ENCODE measurements at regions not wholly inside any gene's neighbourhood (a gene's known extent, or its start where the extent isn't known, plus 50 kb on each side); places are given as distances from the start of the nearest gene placed in this dataset.

DNA sequence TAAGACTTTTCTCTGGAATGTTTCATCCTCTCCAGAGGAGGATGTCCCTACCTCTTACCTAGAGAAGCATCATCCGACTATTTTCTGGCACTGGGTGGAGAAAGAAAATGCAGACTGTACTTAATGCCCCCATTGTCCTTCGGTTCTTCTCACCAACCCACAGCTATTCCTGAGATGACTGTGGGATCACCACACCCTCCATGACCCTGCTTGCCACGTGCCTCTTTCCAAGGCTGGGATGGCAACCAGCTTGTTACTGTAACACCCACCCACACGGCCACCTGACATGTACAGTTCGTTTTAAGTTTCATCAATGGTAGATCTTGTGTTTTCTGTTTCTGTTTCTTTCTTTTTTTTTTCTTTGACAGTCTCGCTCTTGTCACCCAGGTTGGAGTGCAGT is 365.2 kb downstream of the FBXO15 start:
- DNase-seq = no peak

DNA sequence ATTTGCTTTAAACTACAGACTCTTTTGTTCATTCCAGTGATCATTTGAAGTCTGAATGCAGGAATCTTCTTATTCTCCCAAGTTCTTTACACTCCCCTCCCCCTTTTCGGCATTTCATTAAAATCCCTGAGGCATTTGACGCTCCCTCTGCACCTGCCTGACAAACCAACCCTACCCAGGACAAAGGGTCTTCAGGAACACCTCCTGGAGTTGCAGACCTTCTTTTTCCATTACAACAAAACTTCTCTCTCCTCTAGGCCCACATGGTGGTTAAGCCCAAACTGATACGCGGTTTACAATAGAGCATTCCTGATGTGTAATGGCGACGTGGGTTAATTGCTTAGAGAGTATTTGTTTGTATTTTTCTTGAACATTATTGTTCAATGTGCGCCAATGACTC is 367.4 kb downstream of the FBXO15 start:
- no peak for DNase-seq

DNA sequence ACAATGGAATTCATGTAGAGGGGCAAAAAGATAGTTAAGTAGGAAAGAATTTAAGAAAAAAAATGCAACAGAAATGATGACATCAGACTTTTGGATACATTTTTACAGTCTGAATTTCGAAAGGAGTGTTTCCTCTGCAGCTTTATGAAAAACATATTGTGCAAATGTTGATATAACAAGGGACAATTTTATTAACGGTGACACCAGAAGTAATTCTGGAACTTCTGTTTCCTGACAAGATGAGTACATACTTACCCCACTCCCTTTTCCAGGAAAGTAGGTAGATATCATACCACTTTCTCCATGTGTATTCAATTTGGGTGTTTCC is 369.6 kb downstream of the FBXO15 start:
- DNase-seq = no peak

DNA sequence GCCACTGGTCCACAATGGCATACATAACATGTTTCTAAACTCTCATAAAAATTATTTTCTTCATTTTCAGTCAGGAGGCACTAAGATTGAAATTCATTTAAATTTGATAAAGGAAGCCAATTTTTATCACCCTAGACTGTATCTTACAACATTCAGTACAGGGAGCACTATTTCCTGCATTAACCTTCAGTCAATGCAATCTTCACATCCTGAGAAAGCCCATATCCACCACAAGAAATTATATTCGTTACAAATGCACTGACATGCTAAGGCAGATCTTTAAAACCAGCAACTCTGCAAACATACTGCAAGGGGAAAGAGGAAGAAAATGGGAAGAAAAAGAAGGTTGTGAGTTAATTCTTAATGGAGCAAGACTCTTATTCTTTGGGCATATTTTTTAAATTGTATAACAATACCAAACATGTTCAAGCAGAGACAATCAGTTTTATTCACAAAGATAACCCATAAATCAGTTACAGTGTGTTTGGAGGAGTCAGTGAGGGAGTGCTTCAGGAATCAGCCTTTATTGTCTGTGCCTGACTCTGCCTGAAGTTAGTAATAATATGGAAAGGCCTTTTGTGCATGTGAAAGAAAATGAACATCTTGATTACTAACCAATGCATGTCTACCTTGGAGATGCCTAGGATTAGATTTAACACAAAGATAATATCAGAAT is 370.1 kb downstream of the FBXO15 start:
- DNase-seq = no peak

DNA sequence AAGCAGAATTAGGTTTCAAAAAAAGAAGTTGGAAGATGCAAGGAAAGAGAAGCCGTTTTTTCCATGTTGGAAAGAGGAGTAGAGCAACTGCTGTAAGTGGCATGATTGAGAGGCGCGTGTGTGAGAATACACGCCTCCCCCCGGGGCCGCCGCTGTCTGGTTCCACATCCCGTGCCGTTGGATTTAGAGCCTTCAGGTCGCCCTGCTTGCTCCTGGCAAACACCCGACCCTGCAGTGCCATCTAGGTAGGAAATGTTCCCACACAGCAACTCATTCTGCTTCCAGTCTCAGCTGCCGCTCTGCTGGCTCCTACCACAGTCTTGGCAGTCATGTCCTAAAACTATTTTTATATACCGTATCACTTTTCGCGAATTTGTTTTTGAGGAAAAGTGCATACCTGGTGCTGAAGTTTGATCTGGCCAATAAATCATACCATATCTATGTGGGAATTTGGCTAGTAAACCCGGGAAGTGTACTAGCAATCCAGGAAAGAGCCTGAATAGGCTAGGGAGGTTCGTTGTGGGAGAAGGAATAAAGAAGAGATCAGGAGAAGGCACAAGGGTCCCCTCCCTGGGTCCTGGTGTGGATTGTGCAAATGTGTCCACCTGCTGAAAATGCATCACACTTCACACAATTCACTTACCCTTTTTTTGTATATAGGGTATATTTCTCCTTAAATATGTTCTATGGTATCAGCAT is 372.7 kb downstream of the FBXO15 start:
- DNase-seq = no peak

DNA sequence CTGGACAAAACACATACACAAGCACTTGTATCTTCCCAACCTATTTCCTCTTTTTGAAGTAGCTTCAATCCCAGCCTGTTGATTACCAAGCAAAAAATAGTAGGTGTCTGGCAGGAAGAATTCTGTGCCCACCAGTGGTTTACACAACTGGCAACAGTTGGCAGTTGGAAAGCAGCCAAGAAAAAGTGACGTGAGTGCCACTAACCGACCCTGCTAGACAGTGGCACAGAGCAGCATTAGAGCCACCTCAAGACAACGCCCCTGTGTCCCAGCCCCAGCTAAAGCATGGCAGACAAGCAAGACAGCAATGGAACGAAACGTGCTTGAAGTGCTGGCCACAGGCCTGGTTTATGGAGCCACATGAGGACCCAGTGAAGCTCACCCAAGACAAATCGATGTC is 379.6 kb downstream of the FBXO15 start:
- DNase-seq = no peak

DNA sequence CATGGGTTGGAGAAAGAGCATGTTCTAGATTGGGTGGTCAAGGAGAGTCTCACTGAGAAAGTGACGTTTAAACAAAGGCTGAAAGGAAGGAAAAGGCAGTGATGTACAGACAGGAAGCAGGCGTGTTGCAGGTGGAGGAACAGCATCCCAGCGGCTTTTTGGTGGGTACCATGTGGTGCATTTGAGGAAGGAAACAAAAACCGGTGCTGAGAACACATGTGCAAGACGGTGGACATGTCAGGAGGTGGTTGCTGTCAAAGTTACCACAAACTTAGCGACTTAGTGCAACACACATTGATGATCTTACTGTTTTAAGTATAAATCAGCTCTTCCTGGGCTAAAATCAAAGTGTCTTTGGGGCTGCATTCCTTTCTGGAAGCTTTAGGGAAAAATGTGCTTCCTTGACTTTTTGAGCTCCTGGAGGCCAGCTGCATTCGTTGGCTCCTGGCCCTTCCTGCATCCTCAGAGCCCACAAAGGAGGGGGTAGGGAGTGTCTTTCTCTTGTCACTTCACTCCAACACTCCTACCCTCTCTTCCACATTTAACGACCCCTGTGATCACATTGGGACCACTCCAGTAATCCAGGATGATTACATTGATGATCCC is 380.6 kb downstream of the FBXO15 start:
- DNase-seq = no peak

DNA sequence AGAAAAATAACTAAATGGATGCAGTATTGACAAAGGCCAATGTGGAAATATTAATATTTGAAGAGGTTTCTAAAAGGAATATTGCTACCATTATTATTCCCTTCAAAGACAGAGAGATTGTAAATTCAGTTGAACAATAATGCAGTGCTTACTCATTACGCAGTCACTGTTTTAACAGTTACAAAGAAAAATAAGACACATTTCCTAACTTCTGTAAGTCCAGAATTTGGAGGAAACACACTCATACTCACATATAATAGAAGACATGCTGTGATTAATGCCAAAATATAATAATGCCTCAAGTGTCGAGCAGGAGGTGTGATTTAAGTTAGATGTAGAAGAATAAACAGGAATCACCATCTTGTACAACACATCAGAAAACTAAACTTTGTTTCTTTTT is 389.2 kb downstream of the FBXO15 start:
- no peak for DNase-seq

DNA sequence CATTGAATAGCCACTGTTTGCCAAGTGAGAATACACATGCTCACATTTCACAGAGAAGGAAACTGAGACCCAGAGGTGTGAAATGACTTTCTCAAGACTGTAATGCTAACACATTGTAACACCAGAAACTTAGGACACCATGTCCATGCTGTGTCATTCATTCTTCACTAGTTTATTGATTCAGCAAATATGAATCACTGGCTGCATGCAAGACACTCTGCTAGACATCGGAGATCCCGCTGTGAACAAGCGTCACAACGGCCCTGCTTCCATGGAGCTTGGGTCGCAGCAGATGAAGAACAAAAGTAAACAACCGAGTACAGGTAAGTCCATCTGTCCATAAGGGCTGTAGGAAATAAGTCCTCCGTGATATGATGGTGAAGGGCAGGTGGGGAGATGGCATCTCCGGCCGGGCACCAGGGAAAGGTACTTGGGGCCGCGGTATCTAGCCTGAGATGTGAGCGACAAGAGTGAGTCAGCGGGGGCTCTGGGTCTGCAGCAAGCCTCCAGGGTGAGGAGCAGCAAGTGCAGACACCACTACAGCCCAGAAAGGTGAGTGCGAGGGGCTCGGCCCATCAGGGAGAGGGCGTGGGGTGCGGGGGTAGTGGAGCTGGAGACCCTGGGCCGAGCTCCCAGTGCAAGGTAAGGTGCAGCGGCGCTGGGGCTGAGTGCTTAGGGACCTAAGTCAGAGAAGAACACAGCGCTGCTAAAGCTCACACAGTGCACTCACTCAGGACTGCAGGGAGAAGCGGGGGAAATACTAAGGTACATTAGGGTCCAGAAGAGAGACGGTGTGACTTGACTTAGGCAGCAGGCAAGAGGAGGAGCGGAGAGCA is 391.2 kb downstream of the FBXO15 start:
- no peak for DNase-seq

DNA sequence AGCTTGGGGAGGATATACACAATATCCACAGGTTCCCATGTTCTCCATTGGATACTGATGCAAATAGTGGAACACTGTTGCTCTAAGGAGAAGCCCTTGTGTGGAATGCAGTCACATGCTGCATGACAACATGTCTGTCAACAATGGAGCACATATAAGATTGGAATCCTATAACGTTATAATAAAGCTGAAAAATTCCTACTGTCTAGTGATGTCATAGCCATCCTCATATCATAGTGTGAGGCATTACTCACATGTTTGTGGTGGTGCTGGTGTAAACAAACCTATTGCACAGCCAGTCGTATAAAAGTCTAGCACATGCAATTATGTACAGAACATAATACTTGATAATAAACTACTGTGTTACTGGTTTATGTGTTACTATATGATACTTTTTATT is 394.7 kb downstream of the FBXO15 start:
- DNase-seq = no peak

DNA sequence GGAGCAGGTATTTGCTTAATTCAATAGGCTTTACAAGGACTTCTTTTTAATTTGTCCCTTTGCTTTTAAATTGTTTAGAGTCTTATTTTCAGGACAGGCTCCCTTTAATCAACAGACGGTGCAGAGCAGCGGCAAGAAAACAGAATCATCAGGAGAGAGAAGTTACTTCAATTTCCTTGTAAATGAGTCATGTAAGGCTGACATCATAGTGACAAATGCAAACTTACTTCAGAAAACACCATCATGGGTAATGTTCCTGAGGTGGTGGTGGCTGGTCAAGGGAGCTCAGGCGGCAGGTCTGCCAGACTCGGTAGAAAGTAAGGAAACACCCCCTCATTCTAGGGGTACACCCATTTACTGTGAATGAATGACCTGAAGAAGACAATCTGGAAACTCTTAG is 395.1 kb downstream of the FBXO15 start:
- no peak for DNase-seq

DNA sequence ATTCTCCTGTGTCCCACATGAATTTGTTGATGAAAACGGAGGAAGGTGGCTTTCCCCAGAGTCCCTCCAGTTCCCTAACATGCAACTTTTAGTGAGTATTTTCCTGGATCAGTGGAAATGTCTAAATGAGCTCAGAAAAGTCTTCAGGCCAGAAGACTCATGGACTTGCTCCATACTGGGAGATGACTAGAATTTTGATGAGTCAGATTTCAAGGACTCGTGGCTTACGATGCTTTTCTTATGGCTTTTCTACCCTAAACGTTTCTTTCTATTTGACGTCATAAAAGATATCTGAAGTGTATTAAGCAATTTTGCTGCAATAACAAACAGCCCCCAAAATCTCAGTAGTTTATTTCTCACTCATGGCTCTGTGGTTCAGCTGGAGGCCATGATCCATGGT is 397.6 kb downstream of the FBXO15 start:
- DNase-seq = no peak

DNA sequence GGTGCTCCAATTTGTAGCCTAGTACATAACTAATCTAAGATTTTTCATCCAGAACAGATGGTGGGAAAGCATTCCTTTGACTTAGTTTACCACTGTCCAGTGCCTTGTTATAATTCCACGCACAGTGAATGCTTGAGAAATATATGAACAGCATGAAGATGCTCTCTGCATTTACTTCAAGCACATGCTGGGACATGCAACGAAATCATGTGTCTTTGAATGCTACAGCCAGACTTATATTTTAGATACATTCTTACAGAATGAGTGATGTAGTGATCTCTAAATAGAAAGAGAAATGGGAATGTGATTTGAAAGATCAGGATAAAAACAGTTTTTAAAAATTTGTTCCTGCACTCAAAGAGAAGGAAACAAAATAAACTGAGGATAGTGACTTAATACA is 398.3 kb downstream of the FBXO15 start:
- DNase-seq = no peak

DNA sequence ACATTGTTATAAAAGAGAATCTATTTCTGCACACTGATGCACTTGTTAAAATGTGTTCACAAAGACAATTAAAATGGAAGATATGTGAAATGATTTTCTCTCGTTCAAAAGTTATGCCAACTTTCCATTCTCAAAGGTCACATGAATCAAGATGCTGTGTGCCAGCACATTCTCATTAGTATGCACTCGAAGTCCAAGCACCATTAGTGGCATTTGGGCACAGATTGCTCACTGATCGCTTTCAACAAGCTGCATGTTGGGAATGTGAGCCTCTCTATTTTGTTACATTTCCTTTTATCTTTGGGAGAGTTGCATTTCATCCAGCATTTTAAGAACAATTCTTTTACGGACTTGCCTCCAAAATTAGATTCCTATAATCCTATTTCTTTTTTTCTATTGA is 398.9 kb downstream of the FBXO15 start:
- no peak for DNase-seq

DNA sequence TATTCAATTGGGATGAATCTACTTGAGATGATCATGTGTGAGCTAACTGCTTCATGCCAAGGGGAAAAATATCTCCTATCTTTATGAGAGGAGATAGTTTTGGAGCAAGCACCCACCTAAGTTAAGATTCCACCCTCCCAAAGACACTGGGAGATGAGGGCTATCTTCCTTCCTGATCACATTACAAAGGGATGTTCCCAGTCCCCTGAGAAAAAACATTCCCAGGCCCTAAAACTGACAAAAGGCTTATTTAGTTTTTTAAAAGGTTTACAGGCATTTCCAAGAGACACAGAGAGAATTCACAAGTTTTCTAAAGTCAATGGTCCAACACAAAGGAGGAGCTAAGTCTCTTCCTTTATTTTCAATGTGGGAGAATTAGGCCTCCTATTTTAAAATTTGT is 401.5 kb downstream of the FBXO15 start:
- no peak for DNase-seq

DNA sequence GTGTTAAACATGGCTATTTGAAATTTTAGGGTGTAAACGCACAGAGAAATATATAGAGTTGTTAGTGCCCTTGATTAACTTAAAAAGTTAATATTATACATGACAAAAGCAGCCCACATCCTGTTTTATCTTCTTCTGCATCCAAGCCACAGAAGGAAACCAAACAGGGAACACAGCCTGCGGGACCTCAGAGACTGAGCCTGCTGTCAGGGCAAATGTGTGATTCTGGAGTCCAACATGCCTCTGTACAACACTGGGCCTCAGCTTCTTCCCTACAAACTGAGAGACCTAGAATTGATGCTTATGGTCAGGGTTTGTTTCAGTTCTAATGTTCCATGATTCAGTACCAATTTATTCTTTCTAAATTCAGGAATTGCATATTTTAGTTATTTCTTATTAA is 404.7 kb downstream of the FBXO15 start:
- DNase-seq = no peak

DNA sequence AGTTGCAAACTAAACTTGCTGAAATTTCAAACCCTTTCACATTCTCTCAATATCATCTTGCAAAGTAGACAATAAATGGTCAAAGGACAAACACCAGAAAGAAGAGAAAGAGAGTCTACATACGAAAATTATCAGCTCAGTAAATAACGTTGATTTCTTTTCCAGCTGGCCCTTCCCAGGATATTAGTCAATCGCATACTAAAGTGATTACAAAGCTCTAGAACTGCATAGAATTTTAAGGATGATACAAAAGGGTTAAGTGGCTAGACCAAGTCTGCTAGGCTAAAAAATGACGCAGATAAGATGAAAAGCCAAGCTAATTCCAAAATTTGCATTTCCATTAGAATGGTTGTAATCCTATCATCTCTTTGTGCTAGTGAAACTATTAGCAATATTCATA is 405.7 kb downstream of the FBXO15 start:
- DNase-seq = no peak

DNA sequence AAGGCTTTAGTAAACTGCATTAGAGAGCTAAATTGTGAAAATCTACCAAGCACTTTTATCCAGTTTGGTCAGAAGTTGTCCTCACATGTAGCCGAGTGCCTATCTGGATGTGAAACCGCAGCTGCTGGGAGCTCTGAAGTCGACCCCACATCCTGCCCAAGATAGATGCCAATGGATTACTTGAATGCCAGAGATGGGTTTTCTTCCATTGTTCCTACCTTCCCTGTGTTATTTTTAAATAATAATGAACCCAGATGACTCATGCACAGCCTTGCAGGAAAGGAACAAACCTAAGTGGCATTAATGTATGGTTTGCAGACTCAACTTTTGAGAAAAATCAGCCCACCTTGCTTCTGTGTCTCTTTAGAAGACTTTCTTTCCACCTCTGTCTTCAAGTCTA is 408.5 kb downstream of the FBXO15 start:
- no peak for DNase-seq

DNA sequence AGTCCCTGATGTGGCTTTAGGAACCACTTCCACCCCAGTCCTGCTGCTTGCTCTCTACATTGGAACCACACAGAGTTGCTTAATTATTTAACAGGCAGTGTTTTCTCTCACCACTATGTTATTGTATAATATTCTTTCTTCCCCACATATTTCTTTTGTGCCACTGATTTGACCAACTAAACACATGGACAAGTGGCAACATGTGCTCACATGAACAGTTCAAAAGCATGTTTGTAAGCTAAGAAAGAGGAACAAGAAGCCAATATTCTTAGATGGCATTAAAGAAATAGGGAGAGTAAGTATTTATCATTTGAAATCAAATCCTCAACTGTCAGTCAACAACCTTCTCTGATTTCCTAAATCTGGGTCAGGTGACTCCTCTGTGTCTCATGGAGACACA is 409.6 kb downstream of the FBXO15 start:
- DNase-seq = no peak

DNA sequence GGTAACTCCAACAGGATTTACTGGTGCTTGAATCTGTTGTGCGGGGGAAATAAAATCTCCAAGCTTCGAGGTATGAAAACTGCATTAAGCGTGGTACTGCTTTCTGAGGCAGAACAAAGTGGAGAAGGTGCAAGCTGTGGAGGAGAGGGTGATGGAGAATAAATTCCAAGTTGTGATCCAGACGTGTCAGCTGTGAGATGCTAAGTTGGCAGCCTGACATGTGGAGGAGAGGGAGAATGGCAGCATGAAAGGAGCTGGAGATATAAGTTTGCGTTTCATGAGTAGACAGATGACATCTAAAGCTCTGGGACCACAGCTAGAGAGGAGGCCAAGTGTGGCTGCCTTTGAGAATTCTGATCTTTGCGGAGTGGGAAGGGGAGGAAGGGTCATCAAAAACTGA is 411.8 kb downstream of the FBXO15 start:
- DNase-seq = no peak

DNA sequence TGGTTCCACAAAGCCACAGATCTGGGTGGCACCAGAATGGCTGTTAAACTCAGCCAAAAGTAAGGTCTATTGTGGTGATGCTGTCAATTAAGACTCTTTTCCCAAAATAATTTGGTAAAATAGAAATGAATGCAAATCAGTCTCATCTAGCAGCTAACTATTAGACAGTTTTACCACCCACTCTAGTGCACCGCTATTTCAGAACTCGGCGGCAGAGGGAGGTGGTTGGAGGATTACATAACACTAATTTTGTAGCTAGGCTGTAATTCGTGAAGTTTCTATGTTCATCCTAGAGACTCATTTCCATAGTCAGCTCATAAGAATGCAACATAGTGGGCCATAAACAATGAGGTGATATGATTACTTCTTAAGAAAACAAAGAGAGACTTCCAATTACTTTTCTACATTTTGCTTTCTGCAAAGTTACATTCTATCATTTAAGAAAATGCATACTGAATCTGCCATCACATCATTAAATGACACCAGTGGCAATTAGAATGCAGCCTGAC is 413.8 kb downstream of the FBXO15 start:
- DNase-seq = no peak

DNA sequence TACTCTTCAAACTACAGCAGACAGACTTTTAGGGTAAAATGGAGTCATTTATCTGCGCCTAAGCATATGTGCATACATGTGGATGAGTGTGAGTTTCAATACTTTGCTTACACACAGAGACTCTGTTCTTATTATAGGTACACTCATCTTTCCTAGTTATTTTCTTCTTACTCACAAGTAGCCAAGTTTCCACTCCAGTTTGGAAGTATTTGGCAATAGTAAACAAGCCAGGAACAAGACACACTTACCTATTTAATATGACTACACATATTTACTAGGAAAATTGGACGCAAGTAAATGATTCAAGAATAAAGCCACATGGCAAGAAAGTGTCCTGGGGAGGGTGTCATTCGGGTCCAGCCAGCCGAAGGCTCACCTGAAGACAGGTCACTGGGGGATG is 414.3 kb downstream of the FBXO15 start:
- DNase-seq = no peak

DNA sequence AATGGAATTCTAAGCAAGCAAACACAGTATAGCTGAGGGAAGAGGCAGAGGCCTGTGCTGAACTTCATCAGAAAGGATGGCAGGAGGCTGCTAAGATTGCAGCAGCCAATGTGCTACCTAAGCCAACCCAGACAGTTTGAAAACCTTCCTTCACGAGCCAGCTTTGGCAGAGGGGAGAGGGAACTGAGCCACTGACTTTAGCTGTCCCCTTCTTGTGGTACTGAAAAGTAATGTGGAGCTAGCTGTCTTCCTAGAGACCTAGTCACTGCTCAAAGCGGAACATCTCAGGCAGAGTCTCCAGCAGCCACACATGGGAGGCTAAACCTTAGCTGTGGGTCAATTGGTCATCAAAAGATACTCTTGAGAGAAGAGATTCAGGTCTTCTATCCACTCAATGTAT is 419.0 kb downstream of the FBXO15 start:
- DNase-seq = no peak

DNA sequence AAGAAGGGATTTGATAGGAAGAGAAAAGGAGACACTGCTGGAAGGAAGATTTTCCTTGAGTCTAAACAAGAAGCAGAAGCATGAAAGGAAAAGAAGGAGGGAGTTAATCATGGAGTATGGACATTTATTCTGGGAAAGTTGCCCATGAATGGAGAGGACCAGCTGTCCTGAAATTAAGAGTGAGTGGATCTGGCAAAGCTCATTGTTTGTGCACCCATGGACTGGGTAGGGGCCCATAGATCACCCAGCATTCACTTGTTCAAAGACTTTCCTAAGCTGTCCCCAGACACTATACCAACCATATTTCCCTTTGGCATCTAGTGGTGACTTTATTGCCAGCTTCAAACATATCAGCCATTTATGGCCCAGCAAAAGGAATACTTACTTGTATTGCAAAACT is 422.7 kb downstream of the FBXO15 start:
- no peak for DNase-seq
